ENCODE measurements at regions not wholly inside any gene's neighbourhood (a gene's known extent, or its start where the extent isn't known, plus 50 kb on each side); places are given as distances from the start of the nearest gene placed in this dataset.

GRCh38 chr21:28828021-28828420 lies 164.7 kb downstream of the LTN1 start:
- H3K4me1 Mint-ChIP-seq = no peaks in the 10 kb centered on the region

GRCh38 chr21:28827422-28827821 lies 165.3 kb downstream of the LTN1 start:
- Histone ChIP-seq H3K4me1 (ENCODE audit: control insufficient read depth in 1 of 2, insufficient read depth in 2 of 2, low read length in 2 of 2) (no peaks in the 10 kb centered on the region), H3K79me2 (ENCODE audit: insufficient read depth, low read length) (no peaks in the 10 kb centered on the region), H3K9ac (ENCODE audit: insufficient read depth, low read length, poor library complexity, severe bottlenecking) (no peak overlapping the region), H3K27me3 (ENCODE audit: control insufficient read depth in 2 of 2, insufficient read depth in 2 of 2, low read length in 2 of 2) (no peaks in the 10 kb centered on the region), H2AFZ (ENCODE audit: insufficient read depth, low read depth, low read length, poor library complexity, severe bottlenecking) (no peak overlapping the region), H3K4me3 (replicated peaks in 1 of 3; ENCODE audit: low read depth in 2 of 3, low read length in 3 of 3) (no peak overlapping the region), H3K27ac (ENCODE audit: low read depth in 1 of 2, low read length in 2 of 2) (no peak overlapping the region), H3K36me3 (replicated peaks in 1 of 2; ENCODE audit: control insufficient read depth in 1 of 2, insufficient read depth in 2 of 2, low read length in 2 of 2) (no peaks in the 10 kb centered on the region), H3K4me2 (replicated peaks; ENCODE audit: extremely low read depth, low read length, poor library complexity, severe bottlenecking) (no peak overlapping the region), H3K9me3 (replicated peaks in 1 of 2; ENCODE audit: control insufficient read depth in 1 of 2, insufficient read depth in 1 of 2, low read length in 2 of 2) (no peaks in the 10 kb centered on the region), H4K20me1 (ENCODE audit: insufficient read depth, low read length) (no peaks in the 10 kb centered on the region)
- intact Hi-C loops (cut with micrococcal nuclease) = no loop called here
- H3K27ac Mint-ChIP-seq = no peak overlapping the region
- H3K4me3 Mint-ChIP-seq = no peak overlapping the region
- H3K27me3 Mint-ChIP-seq (ENCODE audit: low read depth in 3 of 3) = peaks cover 0 to 2% (median 0%) of the 10 kb centered on the region in 3 donors
- H3K9me3 Mint-ChIP-seq = peaks cover 0 to 13% (median 6%) of the 10 kb centered on the region in 7 donors
- H3K4me1 Mint-ChIP-seq = no peaks in the 10 kb centered on the region
- 14% methylated on average over 1 of the region's 1 CpG for WGBS (ENCODE audit: insufficient coverage)
- peaks cover 0 to 2% of the 10 kb centered on the region in 2 donors for H3K36me3 Mint-ChIP-seq
- TF ChIP-seq CTCF (IDR thresholded peaks at IDR 0.05) = no peak
- no peak for DNase-seq

More at GRCh38 chr21:28828021-28828420, 164.7 kb downstream of the LTN1 start:
- no peak for DNase-seq
- Mint-ChIP-seq H3K36me3 (peaks cover 0 to 2% of the 10 kb centered on the region in 2 donors), H3K4me3 (no peak overlapping the region), H3K9me3 (peaks cover 0 to 13% (median 6%) of the 10 kb centered on the region in 7 donors), H3K27ac (no peak overlapping the region), H3K27me3 (ENCODE audit: low read depth in 3 of 3) (peaks cover 0 to 2% (median 0%) of the 10 kb centered on the region in 3 donors)
- WGBS (ENCODE audit: insufficient coverage) = 85% methylated on average over 2 of the region's 3 CpGs
- intact Hi-C loops (cut with micrococcal nuclease) = no loop called here
- Histone ChIP-seq H3K36me3 (replicated peaks in 1 of 2; ENCODE audit: control insufficient read depth in 1 of 2, insufficient read depth in 2 of 2, low read length in 2 of 2) (no peaks in the 10 kb centered on the region), H3K4me3 (replicated peaks in 1 of 3; ENCODE audit: low read depth in 2 of 3, low read length in 3 of 3) (no peak overlapping the region), H3K4me1 (ENCODE audit: control insufficient read depth in 1 of 2, insufficient read depth in 2 of 2, low read length in 2 of 2) (no peaks in the 10 kb centered on the region), H3K4me2 (replicated peaks; ENCODE audit: extremely low read depth, low read length, poor library complexity, severe bottlenecking) (no peak overlapping the region), H2AFZ (ENCODE audit: insufficient read depth, low read depth, low read length, poor library complexity, severe bottlenecking) (no peak overlapping the region), H3K79me2 (ENCODE audit: insufficient read depth, low read length) (no peaks in the 10 kb centered on the region), H3K9me3 (replicated peaks in 1 of 2; ENCODE audit: control insufficient read depth in 1 of 2, insufficient read depth in 1 of 2, low read length in 2 of 2) (no peaks in the 10 kb centered on the region), H4K20me1 (ENCODE audit: insufficient read depth, low read length) (no peaks in the 10 kb centered on the region), H3K27ac (ENCODE audit: low read depth in 1 of 2, low read length in 2 of 2) (no peak overlapping the region), H3K27me3 (ENCODE audit: control insufficient read depth in 2 of 2, insufficient read depth in 2 of 2, low read length in 2 of 2) (no peaks in the 10 kb centered on the region), H3K9ac (ENCODE audit: insufficient read depth, low read length, poor library complexity, severe bottlenecking) (no peak overlapping the region)
- no peak for TF ChIP-seq CTCF (IDR thresholded peaks at IDR 0.05)
